ENCODE measurements at regions not wholly inside any gene's neighbourhood (a gene's known extent, or its start where the extent isn't known, plus 50 kb on each side); places are given as distances from the start of the nearest gene placed in this dataset.

GRCh38 chr9:110106661-110107060, 101.3 kb downstream of the C9orf152 start:
- no peak for TF ChIP-seq CTCF (conservative IDR thresholded peaks at IDR 0.05; ENCODE audit: low read depth, low read length)
- TF ChIP-seq POLR2A (IDR thresholded peaks at IDR 0.05; ENCODE audit: low read depth, low read length) = no peak
- TF ChIP-seq RFX5 (IDR thresholded peaks at IDR 0.05; ENCODE audit: low read depth, low read length) = no peak
- TF ChIP-seq BHLHE40 (IDR thresholded peaks at IDR 0.05; ENCODE audit: low read depth, low read length) = no peak
- no peak for TF ChIP-seq NFE2L2 (IDR thresholded peaks at IDR 0.05; ENCODE audit: low read depth, low read length)
- no peak for TF ChIP-seq RAD21 (IDR thresholded peaks at IDR 0.05; ENCODE audit: low read length)
- no peak for TF ChIP-seq FOS (IDR thresholded peaks at IDR 0.05; ENCODE audit: low read depth, low read length)

All from IMR-90 (cell line).